SH-SY5Y (cell line): ENCODE measurements at regions not wholly inside any gene's neighbourhood (a gene's known extent, or its start where the extent isn't known, plus 50 kb on each side); places are given as distances from the start of the nearest gene placed in this dataset.

Experiments used
- GATA2 ChIP-seq: IDR thresholded peaks from 2 replicates; pipeline ENCODE4 v1.6.1; 2011; ENCODE audit warnings: mild to moderate bottlenecking, low read depth, low read length
- GATA3 ChIP-seq: IDR thresholded peaks from 2 replicates; pipeline ENCODE4 v1.6.1; 2011; ENCODE audit warnings: low read depth, mild to moderate bottlenecking, low read length, moderate library complexity

DNA sequence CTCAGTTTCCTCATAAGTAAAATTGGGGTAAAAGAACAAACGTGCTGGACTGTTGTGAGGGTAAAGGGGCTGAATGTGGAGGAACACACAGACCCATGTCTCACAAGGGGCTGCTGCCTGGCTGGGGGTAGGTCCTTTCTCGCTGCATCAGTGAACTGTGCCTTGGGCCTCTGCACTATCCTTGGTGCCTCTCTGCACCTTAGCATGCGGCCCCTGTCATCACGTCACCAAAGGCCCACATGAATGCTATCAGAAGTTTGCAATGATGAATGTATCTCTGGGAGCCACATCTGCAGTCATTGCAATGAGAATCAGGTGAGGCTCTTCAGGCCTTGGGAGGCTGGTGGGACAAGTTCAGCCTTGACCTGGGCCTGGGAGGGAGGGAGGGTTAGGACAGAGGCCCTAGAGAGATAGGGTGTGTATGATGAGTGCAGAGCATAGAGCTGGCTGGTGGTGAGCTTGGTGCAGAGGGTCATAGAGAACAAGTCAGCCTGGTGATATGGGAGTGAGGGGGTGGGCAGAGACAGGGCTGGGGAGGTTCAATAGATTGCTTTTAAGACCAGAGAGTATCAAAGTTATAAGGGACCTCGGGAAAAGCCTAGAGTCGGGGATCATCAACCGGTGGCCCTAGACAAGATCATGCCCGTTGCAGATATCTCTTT, 308.4 kb downstream of the RPS24 start:
- TF ChIP-seq GATA2 (no peak), GATA3 (no peak)
